K562 (cell line): ENCODE measurements at regions not wholly inside any gene's neighbourhood (a gene's known extent, or its start where the extent isn't known, plus 50 kb on each side); places are given as distances from the start of the nearest gene placed in this dataset.

Source experiments
- DNMT1 ChIP-seq: fragments of 450-650 bp; IDR thresholded peaks from 2 replicates; pipeline ENCODE4 v1.6.1; 2016; ENCODE audit warnings: antibody characterized with exemption, mild to moderate bottlenecking
- ZFP36 ChIP-seq: fragments of 150-350 bp; IDR thresholded peaks from 2 replicates; pipeline ENCODE4 v1.6.1; 2018; ENCODE audit warnings: low read length, low read depth; ENCODE audit not compliant: partially characterized antibody

- TF ChIP-seq DNMT1 (no peak), ZFP36 (no peak)
Measured at GRCh38 chr3:177530908-177531307, 333.6 kb upstream of the TBL1XR1 start.
